ENCODE measurements at regions not wholly inside any gene's neighbourhood (a gene's known extent, or its start where the extent isn't known, plus 50 kb on each side); places are given as distances from the start of the nearest gene placed in this dataset.
"Not testable (repeated sequence)": the region's sequence is repeated elsewhere in the genome, so short reads cannot be mapped to it uniquely, and the experiment has no call there.

GRCh38 chr18:5830902-5831301 lies 64.4 kb downstream of the TMEM200C start:
- DNase-seq; H3K27me3 ChIP-seq; H3K4me3 ChIP-seq; H3K27ac ChIP-seq; H3K4me1 ChIP-seq; H3K9ac ChIP-seq (ENCODE audit: low read depth in 2 of 2, low read length in 2 of 2); H3K9me3 ChIP-seq; H3K36me3 ChIP-seq; intact Hi-C loops (cut with DNase I): not testable (repeated sequence)

GRCh38 chr18:5828913-5829312 lies 66.4 kb downstream of the TMEM200C start:
- H3K4me3 ChIP-seq: no peak overlapping the region
- TF ChIP-seq CTCF (IDR thresholded peaks at IDR 0.05): no peak
- no peak overlapping the region for H3K27ac ChIP-seq
- H3K9me3 ChIP-seq: no peaks in the 10 kb centered on the region
- H3K4me1 ChIP-seq: no peaks in the 10 kb centered on the region
- no peak overlapping the region for H3K9ac ChIP-seq (ENCODE audit: low read depth in 2 of 2, low read length in 2 of 2)
- no peak for DNase-seq
- no peaks in the 10 kb centered on the region for H3K36me3 ChIP-seq
- intact Hi-C loops (cut with DNase I): no loop called here
- no peaks in the 10 kb centered on the region for H3K27me3 ChIP-seq

GRCh38 chr18:5825663-5826062 lies 69.7 kb downstream of the TMEM200C start:
- no peak for TF ChIP-seq CTCF (IDR thresholded peaks at IDR 0.05)
- Histone ChIP-seq H3K27ac (no peak overlapping the region), H3K36me3 (no peaks in the 10 kb centered on the region), H3K4me3 (no peak overlapping the region), H3K27me3 (no peaks in the 10 kb centered on the region), H3K9me3 (no peaks in the 10 kb centered on the region), H3K9ac (ENCODE audit: low read depth in 2 of 2, low read length in 2 of 2) (no peak overlapping the region), H3K4me1 (no peaks in the 10 kb centered on the region)
- intact Hi-C loops (cut with DNase I): no loop called here
- no peak for DNase-seq

- no peak for TF ChIP-seq CTCF (IDR thresholded peaks at IDR 0.05)
- Histone ChIP-seq H3K4me1 (no peaks in the 10 kb centered on the region), H3K9me3 (no peaks in the 10 kb centered on the region), H3K27ac (no peak overlapping the region), H3K4me3 (no peak overlapping the region), H3K9ac (ENCODE audit: low read depth in 2 of 2, low read length in 2 of 2) (no peak overlapping the region), H3K27me3 (no peaks in the 10 kb centered on the region), H3K36me3 (no peaks in the 10 kb centered on the region)
- intact Hi-C loops (cut with DNase I): no loop called here
- no peak for DNase-seq
These were observed 70.8 kb downstream of the TMEM200C start for GRCh38 chr18:5824370-5824984.

GRCh38 chr18:5817816-5818215 lies 77.5 kb downstream of the TMEM200C start:
- H3K4me1 ChIP-seq: no peaks in the 10 kb centered on the region
- no peaks in the 10 kb centered on the region for H3K36me3 ChIP-seq
- no peak for TF ChIP-seq CTCF (IDR thresholded peaks at IDR 0.05)
- H3K4me3 ChIP-seq: no peak overlapping the region
- H3K27ac ChIP-seq: no peak overlapping the region
- no peaks in the 10 kb centered on the region for H3K9me3 ChIP-seq
- H3K27me3 ChIP-seq: no peaks in the 10 kb centered on the region
- no peak for DNase-seq
- H3K9ac ChIP-seq (ENCODE audit: low read depth in 2 of 2, low read length in 2 of 2): no peak overlapping the region
- intact Hi-C loops (cut with DNase I): no loop called here

- no peaks in the 10 kb centered on the region for H3K27me3 ChIP-seq
- intact Hi-C loops (cut with DNase I): no loop called here
- H3K4me1 ChIP-seq: no peaks in the 10 kb centered on the region
- H3K27ac ChIP-seq: no peak overlapping the region
- TF ChIP-seq CTCF (IDR thresholded peaks at IDR 0.05): no peak
- no peak for DNase-seq
- H3K9ac ChIP-seq (ENCODE audit: low read depth in 2 of 2, low read length in 2 of 2): no peak overlapping the region
- H3K36me3 ChIP-seq: no peaks in the 10 kb centered on the region
- H3K4me3 ChIP-seq: no peak overlapping the region
- no peaks in the 10 kb centered on the region for H3K9me3 ChIP-seq
These were observed 88.5 kb downstream of the TMEM200C start for GRCh38 chr18:5806860-5807259.
